GM18870 (cell line): ENCODE measurements at regions not wholly inside any gene's neighbourhood (a gene's known extent, or its start where the extent isn't known, plus 50 kb on each side); places are given as distances from the start of the nearest gene placed in this dataset.

Experiments used
- ATAC-seq: cut with Tn5 transposase; IDR thresholded peaks from one replicate; pipeline ENCODE4 v1.9.1; 2021; ENCODE audit warnings: moderate library complexity; ENCODE audit not compliant: unreplicated experiment

DNA sequence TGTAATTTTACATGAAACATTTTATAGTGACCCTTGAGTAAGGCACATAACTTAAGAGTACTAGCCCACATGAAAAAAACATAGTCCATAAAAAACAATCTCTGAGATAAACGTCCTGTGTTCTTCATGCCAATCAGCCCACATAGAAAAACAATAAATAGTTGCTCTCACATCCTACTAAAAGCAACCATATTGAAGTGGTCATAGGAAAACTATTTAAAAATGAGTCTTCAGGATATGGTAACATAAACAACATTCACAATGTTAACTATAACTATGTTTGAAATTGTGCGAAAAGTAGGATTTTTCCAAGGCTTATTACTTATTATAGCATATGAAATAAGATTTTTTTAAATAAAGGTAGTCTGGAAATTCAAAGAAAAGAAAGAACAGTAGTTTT, 77.1 kb upstream of the EPHA5 start:
- ATAC-seq = no peak

GRCh38 chr4:65738134-65738533, 67.8 kb upstream of the EPHA5 start:
- ATAC-seq = no peak

DNA sequence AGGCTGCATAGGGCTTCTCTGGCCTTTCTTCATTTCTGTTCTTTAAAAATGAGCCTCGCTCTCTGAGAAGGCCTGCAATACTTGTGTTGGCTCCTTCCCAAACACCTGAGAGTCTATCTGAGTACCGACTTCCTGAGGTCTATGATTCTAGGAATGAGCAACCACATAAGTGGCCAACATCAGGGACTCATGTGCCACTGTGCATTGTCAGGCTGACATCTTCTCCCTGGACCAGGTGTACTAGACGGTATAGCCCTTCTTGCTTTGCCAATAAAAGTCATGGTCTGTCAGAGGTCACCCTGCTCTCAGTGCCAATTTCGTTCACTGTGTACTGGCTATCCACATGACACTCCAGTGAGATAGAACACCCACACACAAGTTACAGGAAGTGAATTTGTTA, 67.4 kb upstream of the EPHA5 start:
- no peak for ATAC-seq

GRCh38 chr4:65724973-65725372, 54.7 kb upstream of the EPHA5 start:
- no peak for ATAC-seq
